AG08396 (cell line): ENCODE measurements at regions not wholly inside any gene's neighbourhood (a gene's known extent, or its start where the extent isn't known, plus 50 kb on each side); places are given as distances from the start of the nearest gene placed in this dataset.

Experiments
- DNase-seq: peaks from one replicate; pipeline ENCODE4 v3.0.0; 2012; ENCODE audit warnings: low spot score, mixed read lengths

GRCh38 chr19:16000024-16000663 lies 51.3 kb downstream of the OR10H4 start:
- DNase-seq = no peak

- DNase-seq = peak; percentile 68
Observed at GRCh38 chr19:16001481-16002312, 52.9 kb downstream of the OR10H4 start.

GRCh38 chr19:16002406-16003384 lies 53.9 kb downstream of the OR10H4 start:
- DNase-seq = no peak

GRCh38 chr19:16003391-16003790 lies 54.6 kb downstream of the OR10H4 start:
- no peak for DNase-seq

- DNase-seq = no peak
Observed at GRCh38 chr19:16005925-16006324, 57.1 kb downstream of the OR10H4 start.

- DNase-seq = no peak
Observed at GRCh38 chr19:16012552-16012951, 63.7 kb upstream of the TPM4 start.

GRCh38 chr19:16013181-16013850 lies 63.0 kb upstream of the TPM4 start:
- no peak for DNase-seq

GRCh38 chr19:16013851-16014840 lies 62.1 kb upstream of the TPM4 start:
- DNase-seq = no peak

GRCh38 chr19:16014923-16015804 lies 61.1 kb upstream of the TPM4 start:
- DNase-seq = no peak

- DNase-seq = no peak
Observed at GRCh38 chr19:16015805-16016173, 60.5 kb upstream of the TPM4 start.

GRCh38 chr19:16016226-16017137 lies 59.8 kb upstream of the TPM4 start:
- DNase-seq = no peak

GRCh38 chr19:16017138-16017490 lies 59.2 kb upstream of the TPM4 start:
- no peak for DNase-seq

GRCh38 chr19:16018106-16018755 lies 58.1 kb upstream of the TPM4 start:
- no peak for DNase-seq

- DNase-seq = no peak
Observed at GRCh38 chr19:16018801-16019551, 57.3 kb upstream of the TPM4 start.

- no peak for DNase-seq
Observed at GRCh38 chr19:16019691-16020448, 56.4 kb upstream of the TPM4 start.

- DNase-seq = no peak
Observed at GRCh38 chr19:16021796-16022195, 54.5 kb upstream of the TPM4 start.

GRCh38 chr19:16022251-16022650 lies 54.0 kb upstream of the TPM4 start:
- no peak for DNase-seq
